Uterus (tissue), 2 donors: ENCODE measurements at regions not wholly inside any gene's neighbourhood (a gene's known extent, or its start where the extent isn't known, plus 50 kb on each side); places are given as distances from the start of the nearest gene placed in this dataset.

ENCODE experiments used
- CTCF ChIP-seq, 4 experiments: fragments of 200-600 bp in 2 of 4; fragments of 450-650 bp in 2 of 4; sonication (generic) in 2 of 4; IDR thresholded peaks; one replicate each; pipeline ENCODE4 v1.5.1; 2016 to 2019; ENCODE audit warnings: antibody characterized with exemption in 4 of 4, mild to moderate bottlenecking in 2 of 4, moderate library complexity in 1 of 4
- POLR2A ChIP-seq, 2 donors: fragments of 450-650 bp; IDR thresholded peaks; one replicate each; pipeline ENCODE4 v1.6.1; 2016; ENCODE audit warnings: antibody characterized with exemption in 2 of 2, mild to moderate bottlenecking in 1 of 2, moderate library complexity in 1 of 2

DNA sequence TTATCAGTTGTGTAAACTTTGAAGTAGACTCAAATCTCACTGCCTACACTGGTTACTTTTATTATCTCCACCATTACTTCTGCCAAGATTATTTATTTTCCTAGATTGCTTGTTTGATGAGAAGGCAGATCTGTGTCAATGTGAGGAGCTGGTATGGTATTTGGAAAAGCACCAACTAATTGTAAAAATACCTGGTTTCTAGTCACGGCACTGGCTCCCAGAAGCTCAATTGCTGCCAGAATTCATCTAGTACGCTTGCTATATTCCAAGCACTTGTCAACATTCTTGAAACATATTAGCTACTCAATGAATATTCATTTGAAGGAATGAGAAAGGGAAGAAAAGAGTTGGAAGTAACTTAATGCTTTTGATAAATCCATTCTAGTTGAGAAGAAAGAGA lies 1376.8 kb upstream of the ADGRL3 start:
- TF ChIP-seq CTCF (IDR thresholded peaks at IDR 0.05) (no peak), POLR2A (IDR thresholded peaks at IDR 0.05) (no peak)
